Peyer's patch (tissue), 4 donors: ENCODE measurements at regions not wholly inside any gene's neighbourhood (a gene's known extent, or its start where the extent isn't known, plus 50 kb on each side); places are given as distances from the start of the nearest gene placed in this dataset.
"Not testable (repeated sequence)": the region's sequence is repeated elsewhere in the genome, so short reads cannot be mapped to it uniquely, and the experiment has no call there.

Experiments used
- DNase-seq, 3 donors: peaks; one replicate each; pipeline ENCODE4 v3.0.0-alpha.2; 2017 to 2019
- H3K27ac ChIP-seq, 4 donors: fragments of 200-600 bp; sonication (generic); one replicate each; pipeline ENCODE4 v1.5.1; 2016 to 2019
- H3K27me3 ChIP-seq, 2 donors: fragments of 200-600 bp; sonication (generic); one replicate each; pipeline ENCODE4 v1.5.1; 2019
- H3K36me3 ChIP-seq, 3 donors: fragments of 200-600 bp; sonication (generic); one replicate each; pipeline ENCODE4 v1.5.1; 2016 to 2019
- H3K4me1 ChIP-seq, 4 donors: fragments of 200-600 bp; sonication (generic); one replicate each; pipeline ENCODE4 v1.5.1; 2016 to 2019
- H3K4me3 ChIP-seq, 4 donors: fragments of 200-600 bp; sonication (generic); 1 replicate in 3 of 4; 2 replicates in 1 of 4; pipeline ENCODE4 v1.5.1; 2016 to 2019; ENCODE audit warnings: mild to moderate bottlenecking in 1 of 4
- H3K9me3 ChIP-seq, 4 donors: fragments of 200-600 bp; sonication (generic); one replicate each; pipeline ENCODE4 v1.5.1; 2016 to 2019; ENCODE audit warnings: mild to moderate bottlenecking in 1 of 4
- CTCF ChIP-seq, 6 experiments: fragments of 450-650 bp in 4 of 6; fragments of 200-600 bp in 2 of 6; sonication (generic) in 1 of 6; IDR thresholded peaks; one replicate each; pipeline ENCODE4 v1.5.1; 2017 to 2019; ENCODE audit warnings: antibody characterized with exemption in 6 of 6, mild to moderate bottlenecking in 3 of 6, moderate library complexity in 1 of 6
- POLR2A ChIP-seq, 2 donors: fragments of 450-650 bp; IDR thresholded peaks; one replicate each; pipeline ENCODE4 v1.5.1; 2017; ENCODE audit warnings: antibody characterized with exemption in 2 of 2, mild to moderate bottlenecking in 2 of 2, moderate library complexity in 2 of 2

GRCh38 chr3:140777631-140778233, 99.9 kb downstream of the TRIM42 start:
- Histone ChIP-seq H3K27ac (no peak overlapping the region), H3K36me3 (no peaks in the 10 kb centered on the region), H3K27me3 (no peaks in the 10 kb centered on the region), H3K4me1 (no peaks in the 10 kb centered on the region), H3K9me3 (no peaks in the 10 kb centered on the region), H3K4me3 (no peak overlapping the region)
- TF ChIP-seq POLR2A (IDR thresholded peaks at IDR 0.05) = no peak
- TF ChIP-seq CTCF (IDR thresholded peaks at IDR 0.05) = no peak
- DNase-seq = no peak

DNA sequence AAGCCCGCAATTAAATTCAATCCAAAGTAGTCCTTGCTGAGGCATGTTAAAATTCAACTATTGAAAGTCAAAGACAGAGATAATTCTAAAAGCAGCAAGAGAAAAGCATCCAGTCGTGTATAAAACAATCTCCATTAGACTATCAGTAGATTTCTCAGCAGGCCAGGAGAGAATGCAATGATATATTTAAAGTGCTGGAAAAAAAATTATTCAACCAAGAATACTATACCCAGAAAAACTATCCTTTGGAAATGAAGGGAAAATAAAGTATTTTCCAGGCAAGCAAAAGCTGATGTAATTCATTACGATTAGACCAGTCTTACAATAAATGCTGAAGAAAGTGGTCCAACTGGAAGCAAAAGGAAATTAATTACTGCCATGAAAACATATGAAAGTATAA, 113.5 kb downstream of the TRIM42 start:
- no peak overlapping the region for H3K27ac ChIP-seq
- no peaks in the 10 kb centered on the region for H3K27me3 ChIP-seq
- TF ChIP-seq CTCF (IDR thresholded peaks at IDR 0.05) (no peak), POLR2A (IDR thresholded peaks at IDR 0.05) (no peak)
- H3K9me3 ChIP-seq = peaks cover 0 to 5% (median 2%) of the 10 kb centered on the region in 4 donors
- H3K4me3 ChIP-seq = no peak overlapping the region
- DNase-seq = no peak
- H3K36me3 ChIP-seq = no peaks in the 10 kb centered on the region
- H3K4me1 ChIP-seq = no peaks in the 10 kb centered on the region

DNA sequence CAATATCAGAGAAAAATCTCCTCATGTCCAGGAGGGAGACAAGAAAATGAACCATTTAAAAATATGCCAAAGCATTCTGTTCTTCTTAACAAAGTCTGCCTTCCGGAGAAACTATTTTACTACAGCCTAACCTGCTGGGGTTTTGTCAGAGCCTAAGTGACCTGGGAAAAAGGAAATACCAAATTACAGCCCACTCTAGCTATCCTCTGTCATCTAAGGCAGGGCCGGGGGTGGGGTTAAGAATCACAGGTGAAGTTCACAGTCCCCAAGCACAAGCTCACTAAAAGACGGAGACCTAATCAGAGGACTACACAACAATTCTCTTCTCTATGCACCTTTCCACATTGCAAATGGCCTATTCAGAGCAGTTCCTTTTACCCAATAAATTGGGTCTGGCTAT, 116.6 kb downstream of the TRIM42 start:
- no peaks in the 10 kb centered on the region for H3K4me1 ChIP-seq
- no peak overlapping the region for H3K4me3 ChIP-seq
- peaks cover 0 to 5% (median 2%) of the 10 kb centered on the region in 4 donors for H3K9me3 ChIP-seq
- H3K27me3 ChIP-seq = no peaks in the 10 kb centered on the region
- H3K27ac ChIP-seq = no peak overlapping the region
- no peak for TF ChIP-seq CTCF (IDR thresholded peaks at IDR 0.05)
- TF ChIP-seq POLR2A (IDR thresholded peaks at IDR 0.05) = no peak
- H3K36me3 ChIP-seq = no peaks in the 10 kb centered on the region
- DNase-seq = no peak

GRCh38 chr3:140802898-140803297, 125.0 kb downstream of the TRIM42 start:
- H3K27ac ChIP-seq, H3K9me3 ChIP-seq, H3K4me3 ChIP-seq, DNase-seq, H3K4me1 ChIP-seq, H3K36me3 ChIP-seq, H3K27me3 ChIP-seq: not testable (repeated sequence)

GRCh38 chr3:140809316-140809715, 131.5 kb downstream of the TRIM42 start:
- TF ChIP-seq POLR2A (IDR thresholded peaks at IDR 0.05) = no peak
- no peak for TF ChIP-seq CTCF (IDR thresholded peaks at IDR 0.05)
- Histone ChIP-seq H3K4me3 (no peak overlapping the region), H3K36me3 (no peaks in the 10 kb centered on the region), H3K4me1 (no peaks in the 10 kb centered on the region), H3K9me3 (no peaks in the 10 kb centered on the region), H3K27ac (no peak overlapping the region), H3K27me3 (no peaks in the 10 kb centered on the region)
- DNase-seq = no peak

DNA sequence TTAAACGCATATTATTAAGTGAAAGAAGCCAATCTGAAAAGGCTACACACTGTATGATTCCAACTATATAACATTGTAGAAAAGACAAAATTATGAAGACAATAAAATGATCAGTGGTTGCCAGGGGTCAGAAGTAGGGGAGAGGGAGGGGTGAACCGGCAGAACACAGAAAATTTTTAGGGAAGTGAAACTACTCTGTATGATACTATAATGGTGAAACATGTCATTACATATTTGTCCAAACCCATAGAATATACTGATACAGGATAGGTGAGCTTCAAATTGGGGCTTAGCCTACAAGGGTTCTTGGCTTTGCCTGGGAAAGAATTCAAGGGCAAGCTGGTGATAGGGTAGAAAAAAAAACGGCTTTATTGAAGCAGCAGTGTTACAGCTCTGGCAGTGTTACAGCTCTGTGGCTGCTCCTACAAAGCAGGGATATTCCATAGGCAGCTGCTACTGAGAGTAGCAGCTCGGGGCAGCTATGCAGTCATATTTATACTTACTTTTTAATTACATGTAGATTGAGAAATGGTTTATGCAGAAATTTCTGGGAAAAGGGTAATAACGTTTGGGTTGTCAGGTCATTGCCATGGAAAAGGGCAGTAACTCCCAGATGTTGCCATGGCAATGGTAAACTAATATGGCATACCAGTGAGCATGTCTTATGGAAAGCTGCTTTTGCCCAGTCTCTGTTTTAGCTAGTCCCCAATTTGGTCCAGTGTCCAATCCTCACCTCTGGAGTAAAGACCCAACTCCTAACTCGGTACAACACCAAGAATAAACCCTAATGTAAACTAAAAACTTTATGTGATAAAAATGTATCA, 125.1 kb upstream of the SLC25A36 start:
- TF ChIP-seq POLR2A (IDR thresholded peaks at IDR 0.05) (no peak), CTCF (IDR thresholded peaks at IDR 0.05) (no peak)
- Histone ChIP-seq H3K27me3 (no peaks in the 10 kb centered on the region), H3K27ac (no peak overlapping the region), H3K9me3 (no peaks in the 10 kb centered on the region), H3K4me3 (no peak overlapping the region), H3K36me3 (no peaks in the 10 kb centered on the region), H3K4me1 (peaks cover 0 to 3% (median 0%) of the 10 kb centered on the region in 4 donors)
- DNase-seq = no peak
